ENCODE measurements at regions not wholly inside any gene's neighbourhood (a gene's known extent, or its start where the extent isn't known, plus 50 kb on each side); places are given as distances from the start of the nearest gene placed in this dataset.
A peak's percentile ranks its signal among the peaks of the same experiment; 100 is the strongest.
"Not testable (repeated sequence)": the region's sequence is repeated elsewhere in the genome, so short reads cannot be mapped to it uniquely, and the experiment has no call there.

DNA sequence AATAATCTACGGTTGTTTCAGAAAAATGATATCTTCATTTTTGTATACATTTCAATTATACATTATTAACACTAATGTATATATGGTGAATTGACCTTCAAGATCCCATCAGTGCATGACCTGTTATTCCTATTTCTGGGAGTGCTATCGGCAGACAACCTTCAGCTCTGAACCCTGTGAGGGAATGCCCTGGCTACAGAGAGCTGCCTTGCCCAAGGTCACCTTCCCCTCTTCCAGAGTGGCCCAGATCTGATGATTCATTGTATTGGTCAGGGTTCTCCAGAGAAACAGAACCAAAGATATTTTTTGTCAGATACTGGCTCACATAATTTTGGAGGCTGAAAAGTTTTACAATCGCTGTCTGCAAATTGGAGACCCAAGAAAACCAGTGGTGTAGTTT lies 235.5 kb downstream of the ZNF92 start:
- TF ChIP-seq EP300 (IDR thresholded peaks at IDR 0.05) (no peak), POLR2A (IDR thresholded peaks at IDR 0.05) (no peak)
- TF ChIP-seq, protein P1, sequence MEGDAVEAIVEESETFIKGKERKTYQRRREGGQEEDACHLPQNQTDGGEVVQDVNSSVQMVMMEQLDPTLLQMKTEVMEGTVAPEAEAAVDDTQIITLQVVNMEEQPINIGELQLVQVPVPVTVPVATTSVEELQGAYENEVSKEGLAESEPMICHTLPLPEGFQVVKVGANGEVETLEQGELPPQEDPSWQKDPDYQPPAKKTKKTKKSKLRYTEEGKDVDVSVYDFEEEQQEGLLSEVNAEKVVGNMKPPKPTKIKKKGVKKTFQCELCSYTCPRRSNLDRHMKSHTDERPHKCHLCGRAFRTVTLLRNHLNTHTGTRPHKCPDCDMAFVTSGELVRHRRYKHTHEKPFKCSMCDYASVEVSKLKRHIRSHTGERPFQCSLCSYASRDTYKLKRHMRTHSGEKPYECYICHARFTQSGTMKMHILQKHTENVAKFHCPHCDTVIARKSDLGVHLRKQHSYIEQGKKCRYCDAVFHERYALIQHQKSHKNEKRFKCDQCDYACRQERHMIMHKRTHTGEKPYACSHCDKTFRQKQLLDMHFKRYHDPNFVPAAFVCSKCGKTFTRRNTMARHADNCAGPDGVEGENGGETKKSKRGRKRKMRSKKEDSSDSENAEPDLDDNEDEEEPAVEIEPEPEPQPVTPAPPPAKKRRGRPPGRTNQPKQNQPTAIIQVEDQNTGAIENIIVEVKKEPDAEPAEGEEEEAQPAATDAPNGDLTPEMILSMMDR (IDR thresholded peaks at IDR 0.05), result no peak
- H3K4me1 ChIP-seq (ENCODE audit: insufficient read depth), result no peaks in the 10 kb centered on the region
- WGBS, 3 donors, result 76 to 88% (median 81%) methylated on average over 3 of the region's 3 CpGs
- intact Hi-C loops (cut with DNase I), result no loop called here
- DNase-seq, result no peak
- no peak overlapping the region for H3K27ac ChIP-seq
- no peaks in the 10 kb centered on the region for H3K9me3 ChIP-seq
- no peaks in the 10 kb centered on the region for H3K36me3 ChIP-seq
- H3K27me3 ChIP-seq, result no peaks in the 10 kb centered on the region
- no peak overlapping the region for H3K4me3 ChIP-seq

DNA sequence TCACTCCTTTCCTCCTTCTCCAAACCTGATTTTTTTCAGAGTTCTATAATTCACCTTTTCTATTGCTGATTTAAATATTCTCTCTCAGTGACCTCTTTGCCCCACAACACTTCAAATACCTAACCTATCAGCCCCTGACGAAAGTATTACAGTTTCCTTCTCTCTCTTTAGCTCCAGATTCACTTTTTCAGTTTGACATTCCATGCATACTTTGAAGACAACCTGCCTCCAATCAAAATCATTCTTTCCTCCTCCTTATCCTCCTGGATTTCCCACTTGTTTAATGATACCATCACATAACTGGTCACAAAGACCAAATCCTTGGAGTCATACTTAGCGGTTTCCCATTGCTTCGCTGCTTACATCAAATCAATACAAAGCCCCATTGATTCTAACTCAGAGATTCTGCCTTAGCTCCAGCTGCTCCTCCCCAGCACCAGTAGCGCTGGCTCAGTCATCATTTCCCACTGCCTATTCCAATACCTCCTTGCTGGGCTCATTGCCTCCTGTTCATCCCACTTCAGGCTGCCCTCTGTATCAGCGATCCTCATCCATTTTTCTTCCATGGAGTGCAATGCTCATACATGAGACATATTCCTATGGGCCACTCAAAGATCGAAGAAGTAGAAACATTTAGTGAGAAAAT lies 240.1 kb downstream of the ZNF92 start:
- WGBS, 3 donors, result 58 to 60% (median 58%) methylated on average over 6 of the region's 6 CpGs

DNA sequence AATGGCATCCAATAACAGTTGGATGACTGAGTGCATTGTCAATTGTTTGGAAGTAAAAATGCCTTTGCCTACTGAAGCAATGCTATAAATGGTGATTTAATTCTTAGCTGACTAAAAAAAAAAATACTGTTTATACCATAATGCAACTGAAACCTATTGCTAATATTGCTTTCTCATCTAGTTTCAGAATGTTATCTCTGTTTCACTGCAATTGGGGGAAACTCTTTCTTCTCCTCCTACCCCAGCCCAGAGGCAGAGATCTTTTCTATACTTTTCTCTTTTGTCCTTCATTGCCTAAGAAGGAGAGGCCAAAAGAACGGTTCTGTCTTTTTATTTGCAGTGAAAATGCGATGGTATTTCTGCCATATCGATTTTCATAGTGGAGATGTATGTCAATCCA lies 242.5 kb downstream of the ZNF92 start:
- H3K27me3 ChIP-seq; H3K4me3 ChIP-seq; H3K4me1 ChIP-seq (ENCODE audit: insufficient read depth); H3K36me3 ChIP-seq; H3K27ac ChIP-seq; DNase-seq; intact Hi-C loops (cut with DNase I); H3K9me3 ChIP-seq: not testable (repeated sequence)
- 74 to 86% (median 82%) methylated on average over 3 of the region's 3 CpGs for WGBS, 3 donors

More for the DNA sequence above, 240.1 kb downstream of the ZNF92 start:
- intact Hi-C loops (cut with DNase I); H3K27me3 ChIP-seq; DNase-seq; H3K36me3 ChIP-seq; H3K9me3 ChIP-seq; H3K4me3 ChIP-seq; H3K4me1 ChIP-seq (ENCODE audit: insufficient read depth); H3K27ac ChIP-seq: not testable (repeated sequence)

DNA sequence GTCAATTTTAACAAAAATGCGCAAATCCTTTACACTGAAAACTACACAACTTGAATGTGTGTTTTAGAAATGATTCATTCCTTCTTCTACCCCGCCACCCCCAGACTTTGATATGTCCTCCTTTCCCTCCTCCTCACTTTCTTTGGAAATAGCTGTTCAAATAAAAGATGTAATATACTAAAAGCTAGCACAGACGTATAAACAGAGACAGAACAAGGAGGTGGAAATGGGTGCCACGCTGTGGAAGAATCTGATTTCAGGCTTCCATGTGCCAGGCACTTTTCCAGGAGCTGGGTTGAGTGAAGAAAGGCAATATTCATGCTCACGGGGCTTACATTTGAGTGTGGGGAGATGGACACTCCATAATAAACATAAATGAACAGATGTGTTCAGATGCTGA lies 246.6 kb downstream of the ZNF92 start:
- H3K36me3 ChIP-seq; DNase-seq; intact Hi-C loops (cut with DNase I); H3K9me3 ChIP-seq; H3K27me3 ChIP-seq; H3K4me3 ChIP-seq; H3K4me1 ChIP-seq (ENCODE audit: insufficient read depth); H3K27ac ChIP-seq: not testable (repeated sequence)
- 55 to 66% (median 60%) methylated on average over 5 of the region's 5 CpGs for WGBS, 3 donors

DNA sequence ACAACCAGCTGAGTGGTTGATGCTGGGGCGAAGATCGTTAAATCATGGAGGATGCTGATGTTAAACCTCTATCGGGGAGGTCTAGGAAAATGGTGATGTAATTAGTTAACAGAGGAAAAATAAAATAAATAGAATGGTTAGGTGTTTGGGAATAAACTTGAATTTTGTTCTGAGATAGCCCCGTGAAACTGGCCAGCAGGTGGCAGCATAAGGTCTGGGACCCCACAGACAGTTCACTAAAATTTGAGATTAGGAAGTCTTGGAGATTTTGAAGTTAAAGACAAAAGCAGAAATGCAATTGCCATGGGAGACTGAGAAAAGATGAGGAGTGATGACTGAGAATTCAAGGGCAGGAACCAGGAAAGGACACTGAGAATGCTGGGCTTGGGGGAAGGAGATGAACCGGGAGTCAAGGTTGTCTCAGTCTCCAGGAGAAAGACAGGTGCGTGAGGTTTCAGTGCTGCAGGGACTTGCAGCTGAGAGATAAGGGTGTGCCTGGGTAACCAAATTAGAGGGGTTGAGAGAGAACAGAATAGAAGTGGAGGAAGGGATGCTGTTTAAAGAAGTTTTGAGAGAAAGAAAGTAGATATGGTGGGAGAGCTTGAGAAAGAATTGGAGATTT lies 248.0 kb downstream of the ZNF92 start:
- DNase-seq, result peak; percentile 10 to 55 (median 39)
- intact Hi-C loops (cut with DNase I), result not testable (repeated sequence)
- 14 to 20% (median 14%) methylated on average over 6 of the region's 6 CpGs for WGBS, 3 donors

DNA sequence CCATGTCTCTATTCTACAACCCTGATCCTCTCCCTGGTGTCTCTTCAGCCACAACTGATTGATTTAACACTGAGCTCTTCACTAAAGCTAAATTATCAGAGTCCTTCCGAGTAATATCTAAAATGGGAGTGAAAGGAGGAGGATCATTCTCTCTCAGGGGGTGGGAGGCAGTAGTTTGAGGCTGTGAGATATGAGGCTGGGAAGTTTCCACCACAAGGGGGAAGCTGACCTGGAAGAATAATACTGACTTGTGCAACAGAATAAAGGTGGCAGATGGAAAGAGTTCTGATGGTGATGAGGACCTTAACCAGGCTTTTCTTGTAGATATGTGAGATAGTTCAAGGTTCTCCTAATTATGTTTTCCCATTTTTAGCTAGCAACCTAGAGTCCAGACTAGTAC lies 241.6 kb upstream of the VKORC1L1 start:
- no CpG with 5 or more reads among the region's 1 CpG for WGBS, 3 donors
- H3K36me3 ChIP-seq; DNase-seq; H3K27ac ChIP-seq; H3K27me3 ChIP-seq; H3K4me3 ChIP-seq; intact Hi-C loops (cut with DNase I); H3K9me3 ChIP-seq; H3K4me1 ChIP-seq (ENCODE audit: insufficient read depth): not testable (repeated sequence)

More for the DNA sequence above, 248.0 kb downstream of the ZNF92 start:
- H3K27me3 ChIP-seq; H3K9me3 ChIP-seq; H3K27ac ChIP-seq; H3K4me3 ChIP-seq; H3K4me1 ChIP-seq (ENCODE audit: insufficient read depth); H3K36me3 ChIP-seq: not testable (repeated sequence)

DNA sequence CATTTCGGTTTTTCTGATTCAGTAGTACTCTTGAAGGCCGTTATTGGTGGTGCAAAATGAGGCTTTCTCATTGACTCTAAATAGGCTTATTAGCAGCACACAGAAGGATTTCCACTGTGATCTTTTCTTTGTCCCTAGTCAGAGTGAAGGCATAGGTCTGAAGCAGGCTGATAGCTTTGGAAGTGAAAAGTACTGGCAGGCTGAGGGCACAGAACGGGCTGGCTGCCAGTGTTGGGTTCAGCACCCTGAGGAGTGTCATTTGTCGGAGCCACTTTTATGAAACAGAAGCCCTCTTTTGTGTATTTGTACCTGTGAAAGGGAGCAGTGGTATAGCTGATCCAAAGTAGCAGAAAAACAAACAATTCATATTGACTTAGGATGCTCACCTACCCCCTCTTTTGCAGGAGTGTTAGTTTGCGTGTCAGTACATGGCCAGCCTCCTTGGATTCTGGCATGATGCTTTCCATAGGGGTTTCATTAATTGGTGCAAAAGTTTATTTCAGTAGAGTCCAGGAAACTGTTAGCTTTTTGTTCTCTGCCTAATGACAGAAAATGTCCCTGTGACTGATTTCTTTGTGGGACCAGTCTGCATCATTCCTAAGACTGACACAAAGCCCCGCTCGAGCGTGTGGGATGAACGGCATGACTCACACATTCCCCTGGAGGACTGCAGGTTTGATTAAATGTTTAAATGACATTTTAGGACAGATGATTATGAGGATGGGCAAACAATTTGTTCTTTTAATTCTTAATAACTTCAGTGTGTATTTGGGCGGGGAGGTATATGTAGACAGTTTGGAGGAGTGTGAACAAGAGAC lies 239.1 kb upstream of the VKORC1L1 start:
- H3K27me3 ChIP-seq; H3K9me3 ChIP-seq; H3K27ac ChIP-seq; intact Hi-C loops (cut with DNase I); H3K4me1 ChIP-seq (ENCODE audit: insufficient read depth); H3K4me3 ChIP-seq; DNase-seq; H3K36me3 ChIP-seq: not testable (repeated sequence)
- WGBS, 3 donors, result no CpG with 5 or more reads among the region's 10 CpGs

DNA sequence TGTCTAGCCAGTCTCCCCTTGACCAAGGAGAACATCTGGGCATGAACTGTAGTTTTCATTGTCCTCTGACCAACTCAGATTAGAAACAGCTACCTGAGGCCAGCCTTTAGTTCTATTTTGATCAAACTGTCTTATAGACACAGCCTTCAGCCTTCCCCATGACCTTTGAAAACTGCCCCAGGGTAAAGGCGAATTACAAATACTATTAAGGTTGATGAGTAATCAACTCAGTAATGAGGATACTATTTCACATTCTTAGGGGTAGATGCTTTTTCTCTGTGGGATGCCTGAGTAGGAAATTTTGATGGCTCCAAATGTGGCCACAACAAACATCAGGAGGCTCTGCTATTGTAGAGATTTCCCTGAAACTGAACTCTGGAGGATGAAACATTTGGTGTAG lies 234.0 kb upstream of the VKORC1L1 start:
- intact Hi-C loops (cut with DNase I); H3K27me3 ChIP-seq; H3K36me3 ChIP-seq; H3K4me1 ChIP-seq (ENCODE audit: insufficient read depth); H3K9me3 ChIP-seq; H3K27ac ChIP-seq; H3K4me3 ChIP-seq; DNase-seq: not testable (repeated sequence)
- WGBS, 3 donors, result no CpG with 5 or more reads among the region's 1 CpG

DNA sequence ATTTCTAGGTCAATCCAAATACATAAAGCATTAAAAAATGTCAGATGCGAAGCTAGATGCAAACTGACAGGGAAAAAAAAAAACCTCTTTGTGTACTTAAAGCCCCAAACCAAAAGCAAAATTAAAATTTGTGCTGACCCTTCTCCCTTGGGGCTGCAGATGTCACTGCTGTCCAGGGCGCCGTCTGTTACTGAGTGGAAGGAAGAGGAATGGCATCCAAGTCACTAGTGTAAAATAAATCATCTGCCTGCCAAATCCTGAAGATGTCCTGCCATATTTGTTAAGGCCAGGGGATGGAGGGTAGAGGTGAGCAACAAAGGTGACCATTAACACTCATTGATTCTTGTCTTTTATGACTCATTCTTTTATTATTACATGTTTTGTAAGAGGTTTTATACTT lies 233.2 kb upstream of the VKORC1L1 start:
- H3K27ac ChIP-seq; H3K27me3 ChIP-seq; H3K9me3 ChIP-seq; H3K36me3 ChIP-seq; DNase-seq; H3K4me1 ChIP-seq (ENCODE audit: insufficient read depth); intact Hi-C loops (cut with DNase I); H3K4me3 ChIP-seq: not testable (repeated sequence)
- WGBS, 3 donors, result no CpG with 5 or more reads among the region's 3 CpGs

DNA sequence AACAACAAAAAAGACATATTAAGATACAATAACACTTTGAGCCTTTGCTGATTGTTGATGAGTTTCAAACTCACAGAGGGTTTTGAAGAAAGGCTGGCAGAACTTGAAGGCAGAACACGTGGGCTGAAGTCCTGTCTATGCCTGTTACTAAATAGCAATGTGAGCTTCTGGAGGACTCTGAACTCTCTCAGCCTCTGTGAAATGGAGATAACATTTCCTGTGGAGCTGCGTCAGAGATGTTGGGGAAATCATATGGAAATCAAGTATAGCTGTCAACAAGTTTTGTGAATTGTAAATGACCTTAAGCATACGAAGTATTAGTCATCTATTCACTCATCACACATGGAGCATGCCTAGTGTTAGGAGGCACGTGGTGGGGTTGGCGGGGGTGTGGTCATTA lies 229.4 kb upstream of the VKORC1L1 start:
- H3K27me3 ChIP-seq; H3K36me3 ChIP-seq; intact Hi-C loops (cut with DNase I); H3K9me3 ChIP-seq; H3K4me3 ChIP-seq; DNase-seq; H3K27ac ChIP-seq; H3K4me1 ChIP-seq (ENCODE audit: insufficient read depth): not testable (repeated sequence)
- no CpG with 5 or more reads among the region's 5 CpGs for WGBS, 3 donors
